Activated CD8-positive, alpha-beta memory T cell treated with anti-CD3 and anti-CD28 coated beads, Interleukin-2, amount 10 ng/mL, durations not matched to agents 7 days and 5 days (primary cell): ENCODE measurements at regions not wholly inside any gene's neighbourhood (a gene's known extent, or its start where the extent isn't known, plus 50 kb on each side); places are given as distances from the start of the nearest gene placed in this dataset.

Source experiments
- ATAC-seq: fragments of 150-1000 bp; cut with Tn5 transposase; one replicate; pipeline ENCODE4 v1.10.0; 2021; ENCODE audit warnings: moderate library complexity
- CTCF ChIA-PET: fragments of 350-600 bp; sonication (Branson Sonifier 250); formaldehyde crosslinking; loops from one replicate; lab custom pipeline; 2021; ENCODE audit warnings: antibody characterized with exemption; lab: Charles Lee
- DNase-seq: peaks from one replicate; pipeline ENCODE4 v3.0.0-alpha.2; 2020
- H3K27ac Mint-ChIP-seq: one replicate; pipeline ENCODE4 v1.8.0; 2021; ENCODE audit warnings: mild to moderate bottlenecking, mixed read lengths
- H3K27me3 Mint-ChIP-seq: one replicate; pipeline ENCODE4 v1.8.0; 2021; ENCODE audit warnings: mixed read lengths
- H3K36me3 Mint-ChIP-seq: one replicate; pipeline ENCODE4 v1.8.0; 2021; ENCODE audit warnings: mild to moderate bottlenecking, mixed read lengths
- H3K4me1 Mint-ChIP-seq: one replicate; pipeline ENCODE4 v1.8.0; 2021; ENCODE audit warnings: mixed read lengths
- H3K4me3 Mint-ChIP-seq: one replicate; pipeline ENCODE4 v1.8.0; 2021; ENCODE audit warnings: mild to moderate bottlenecking, moderate library complexity, mixed read lengths
- H3K9me3 Mint-ChIP-seq: one replicate; pipeline ENCODE4 v1.8.0; 2022; ENCODE audit warnings: low read depth, mixed read lengths

DNA sequence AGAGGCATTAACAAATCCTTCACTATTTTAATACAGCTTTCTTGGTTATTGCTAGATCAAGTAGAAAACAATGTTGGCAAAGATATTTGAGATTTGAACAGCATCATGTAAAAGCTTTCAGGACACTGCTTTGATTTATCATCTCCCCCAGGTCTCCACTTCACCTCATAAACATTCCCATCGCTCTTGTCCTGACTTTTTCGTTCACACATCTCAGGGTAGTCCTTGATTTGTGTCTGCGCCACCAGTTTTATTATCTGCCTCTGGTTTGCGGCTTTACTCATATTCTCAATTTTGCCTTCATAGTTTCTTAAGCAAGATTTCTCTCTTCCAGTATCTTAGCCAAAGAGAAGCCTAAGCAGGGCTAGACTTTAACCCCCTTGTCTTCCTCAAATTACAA is 63.5 kb upstream of the ROR1 start:
- peaks cover 15% of the 10 kb centered on the region for H3K27me3 Mint-ChIP-seq
- DNase-seq (no peak), ATAC-seq (no peak)
- H3K9me3 Mint-ChIP-seq, result no peaks in the 10 kb centered on the region
- no peak overlapping the region for H3K27ac Mint-ChIP-seq
- no peak overlapping the region for H3K4me3 Mint-ChIP-seq
- H3K36me3 Mint-ChIP-seq, result no peaks in the 10 kb centered on the region
- CTCF ChIA-PET, result interaction anchor here (0.6 kb wide), 1 partner anchor 19 kb away, joined by 3 read pairs; no protein-coding TSS in a partner anchor
- H3K4me1 Mint-ChIP-seq, result no peaks in the 10 kb centered on the region

DNA sequence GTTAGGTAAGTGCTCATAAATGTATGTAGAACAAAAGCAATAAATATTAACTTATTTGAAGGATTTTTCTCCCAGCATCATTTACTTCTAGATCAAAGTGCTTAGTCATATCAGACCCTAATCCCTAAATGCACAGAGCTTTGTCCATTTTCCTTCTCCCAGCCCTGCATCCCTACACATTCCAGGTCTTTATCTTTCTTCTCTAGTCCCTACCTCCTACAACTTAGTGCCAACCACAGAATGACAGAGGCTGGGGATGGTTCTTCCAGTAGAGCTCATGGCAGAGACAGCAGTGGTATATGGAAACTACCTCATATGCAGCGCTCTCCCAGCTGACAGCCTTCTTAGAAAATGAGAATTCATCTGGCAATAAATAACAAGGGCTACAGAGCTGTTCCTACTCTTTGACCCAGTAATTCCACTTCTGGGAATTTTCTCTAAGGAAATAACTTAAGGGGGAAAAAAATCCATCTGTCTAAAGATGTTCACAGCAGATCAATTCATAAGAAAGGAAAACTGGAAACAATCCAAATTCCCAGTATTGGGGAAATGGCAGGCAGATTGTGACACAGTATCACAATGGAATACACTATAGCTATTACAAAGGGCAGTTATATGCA is 62.9 kb upstream of the ROR1 start:
- Mint-ChIP-seq H3K36me3 (no peaks in the 10 kb centered on the region), H3K9me3 (no peaks in the 10 kb centered on the region), H3K4me1 (no peaks in the 10 kb centered on the region), H3K27ac (no peak overlapping the region), H3K4me3 (no peak overlapping the region), H3K27me3 (peaks cover 13% of the 10 kb centered on the region)
- CTCF ChIA-PET, result no interaction called here
- DNase-seq (no peak), ATAC-seq (no peak)

GRCh38 chr1:63713041-63713440 is 60.8 kb upstream of the ROR1 start:
- H3K36me3 Mint-ChIP-seq, result no peaks in the 10 kb centered on the region
- no peak overlapping the region for H3K27ac Mint-ChIP-seq
- H3K9me3 Mint-ChIP-seq, result no peaks in the 10 kb centered on the region
- H3K4me3 Mint-ChIP-seq, result no peak overlapping the region
- H3K4me1 Mint-ChIP-seq, result no peaks in the 10 kb centered on the region
- CTCF ChIA-PET, result no interaction called here
- DNase-seq (no peak), ATAC-seq (no peak)
- H3K27me3 Mint-ChIP-seq, result peaks cover 19% of the 10 kb centered on the region

DNA sequence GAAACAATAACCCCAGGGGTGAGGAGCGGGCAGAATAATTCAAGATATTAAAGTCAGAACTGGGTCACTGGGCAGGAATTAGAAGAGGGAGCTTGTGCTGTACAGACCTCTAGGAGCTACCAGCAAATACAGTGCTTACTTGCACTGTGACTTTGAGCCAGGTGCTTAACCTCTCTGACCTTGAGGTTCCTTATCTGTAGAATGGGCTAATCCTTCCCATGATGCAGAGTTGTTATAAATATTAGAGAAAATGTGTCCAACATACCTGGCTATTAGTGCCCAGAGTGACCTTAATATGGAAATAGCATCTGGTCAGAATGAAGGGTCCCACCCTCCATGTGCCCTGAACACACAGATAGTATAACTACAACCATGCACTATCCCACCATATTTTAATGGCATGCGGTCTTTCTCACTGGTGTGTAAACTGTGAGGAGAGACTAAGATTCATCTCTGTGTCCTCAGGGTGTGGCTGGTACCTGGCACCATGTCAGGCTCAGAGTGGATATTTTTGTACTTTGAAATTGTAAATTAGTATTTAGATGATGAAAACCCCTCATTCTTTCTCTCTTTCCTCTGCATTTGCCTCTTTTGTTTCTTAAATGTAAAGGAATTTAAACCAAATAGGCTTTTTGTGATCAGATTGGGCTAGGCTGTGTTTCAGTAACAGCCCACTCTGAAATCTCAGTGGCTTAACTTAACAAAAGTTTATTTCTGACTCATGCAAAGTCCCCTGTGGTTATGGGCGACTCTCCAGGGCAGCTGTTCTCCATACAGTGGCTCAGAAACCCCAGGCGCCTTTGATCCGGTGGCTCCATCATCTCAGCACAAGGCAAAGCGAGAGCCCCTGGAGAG is 60.0 kb upstream of the ROR1 start:
- H3K4me3 Mint-ChIP-seq, result no peak overlapping the region
- no peaks in the 10 kb centered on the region for H3K36me3 Mint-ChIP-seq
- no peak overlapping the region for H3K27ac Mint-ChIP-seq
- no peak for ATAC-seq
- CTCF ChIA-PET, result no interaction called here
- no peak for DNase-seq
- no peaks in the 10 kb centered on the region for H3K9me3 Mint-ChIP-seq
- no peaks in the 10 kb centered on the region for H3K4me1 Mint-ChIP-seq
- peaks cover 21% of the 10 kb centered on the region for H3K27me3 Mint-ChIP-seq

DNA sequence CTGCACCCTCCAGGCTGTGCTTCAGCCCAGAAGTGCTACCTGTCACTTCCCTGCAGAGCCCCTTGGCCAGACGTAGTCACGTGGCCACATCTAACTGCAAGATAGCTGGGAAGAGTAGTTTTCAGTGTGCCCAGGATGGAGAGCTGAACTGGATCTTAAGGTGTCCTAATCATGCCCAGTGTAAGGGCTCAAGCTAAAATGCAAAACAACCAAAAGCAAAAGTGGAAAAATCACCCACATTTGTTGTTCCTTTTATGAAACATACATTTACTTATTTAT is 59.4 kb upstream of the ROR1 start:
- H3K27me3 Mint-ChIP-seq, result peaks cover 16% of the 10 kb centered on the region
- CTCF ChIA-PET, result no interaction called here
- ATAC-seq, result no peak

DNA sequence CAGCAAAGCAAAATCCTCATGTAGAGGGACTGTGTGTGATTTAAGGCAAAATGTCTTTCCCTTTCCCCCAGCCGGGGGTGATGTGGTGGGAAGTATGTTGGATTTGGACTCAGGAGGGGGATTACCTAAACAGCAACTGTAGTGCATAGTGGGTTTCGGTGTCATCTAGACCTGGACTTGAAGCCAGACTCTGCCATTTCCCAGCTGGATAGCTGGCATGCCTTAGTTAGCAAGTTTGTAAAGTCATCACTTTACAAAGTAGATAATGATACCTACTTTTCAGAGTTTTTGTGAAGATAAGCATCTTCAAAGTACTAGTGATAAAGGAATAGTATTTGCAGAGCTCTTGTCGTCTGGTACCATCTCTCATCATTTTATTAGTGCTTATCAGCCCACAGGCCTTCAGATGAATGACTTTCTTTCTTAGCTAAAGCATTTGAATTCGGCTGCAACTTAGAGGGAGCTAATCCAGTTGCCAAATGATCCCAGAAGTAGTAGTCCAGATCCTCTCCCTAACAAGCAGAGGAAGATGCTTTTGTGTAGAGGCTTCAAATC is 56.2 kb upstream of the ROR1 start:
- Mint-ChIP-seq H3K4me1 (no peaks in the 10 kb centered on the region), H3K36me3 (no peaks in the 10 kb centered on the region), H3K27ac (no peak overlapping the region), H3K9me3 (no peaks in the 10 kb centered on the region), H3K27me3 (peaks cover 19% of the 10 kb centered on the region), H3K4me3 (no peak overlapping the region)
- DNase-seq (no peak), ATAC-seq (no peak)
- CTCF ChIA-PET, result no interaction called here

More for the DNA sequence above, 59.4 kb upstream of the ROR1 start:
- Mint-ChIP-seq H3K27ac (no peak overlapping the region), H3K4me3 (no peak overlapping the region), H3K36me3 (no peaks in the 10 kb centered on the region), H3K9me3 (no peaks in the 10 kb centered on the region), H3K4me1 (no peaks in the 10 kb centered on the region)
- no peak for DNase-seq

DNA sequence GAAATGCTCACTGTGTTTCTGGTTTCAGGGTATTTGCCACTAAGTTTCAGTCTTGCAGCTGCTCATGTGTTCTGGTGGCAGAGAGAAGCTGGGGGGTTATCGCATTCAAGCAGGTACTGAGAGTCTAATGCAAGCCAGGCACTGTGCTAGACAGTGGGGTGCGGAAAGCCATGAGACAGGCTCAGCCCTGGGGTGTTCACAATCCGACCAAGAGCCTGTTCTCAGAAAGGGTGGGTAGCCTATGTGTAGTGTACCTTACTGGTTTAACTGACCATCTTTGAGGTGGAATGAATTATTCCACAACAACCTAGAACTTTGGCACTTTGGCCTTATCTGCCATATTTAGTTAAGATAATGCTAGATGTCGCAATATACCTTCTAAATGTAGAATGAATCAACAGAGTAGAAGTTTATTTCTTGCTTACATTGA is 55.3 kb upstream of the ROR1 start:
- no peaks in the 10 kb centered on the region for H3K36me3 Mint-ChIP-seq
- DNase-seq (no peak), ATAC-seq (no peak)
- CTCF ChIA-PET, result no interaction called here
- H3K9me3 Mint-ChIP-seq, result no peaks in the 10 kb centered on the region
- peaks cover 19% of the 10 kb centered on the region for H3K27me3 Mint-ChIP-seq
- H3K4me1 Mint-ChIP-seq, result no peaks in the 10 kb centered on the region
- no peak overlapping the region for H3K4me3 Mint-ChIP-seq
- no peak overlapping the region for H3K27ac Mint-ChIP-seq

DNA sequence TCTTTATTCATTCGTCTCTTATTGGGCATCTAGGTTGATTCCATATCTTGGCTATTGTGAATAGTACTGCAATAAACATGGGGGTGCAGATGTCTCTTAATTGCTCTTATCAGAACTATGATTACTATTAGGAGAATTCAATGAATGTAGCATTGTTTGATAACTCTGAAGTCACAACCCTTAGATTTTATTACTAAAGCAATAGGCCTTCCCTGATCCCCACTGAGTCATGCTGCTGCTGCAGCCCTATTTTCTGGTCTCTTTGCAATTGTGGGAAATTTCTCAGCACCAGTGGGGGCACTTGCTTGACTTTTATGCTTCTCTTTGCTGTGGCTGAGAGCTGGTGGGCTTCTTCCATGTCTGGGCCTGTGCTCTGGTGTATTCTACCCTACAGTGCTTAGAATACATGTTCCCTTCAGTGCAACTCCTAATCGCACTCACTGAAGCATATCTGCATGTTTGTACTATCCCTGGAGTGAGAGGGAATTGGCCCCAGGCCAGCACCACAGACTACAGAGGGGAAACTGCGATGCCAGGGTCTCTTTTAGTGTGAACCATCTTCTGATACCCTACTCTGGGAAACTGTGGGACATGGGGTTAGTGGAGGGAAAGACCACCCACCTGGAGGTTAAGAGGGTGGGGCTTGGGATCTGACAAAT is 52.2 kb upstream of the ROR1 start:
- DNase-seq (no peak), ATAC-seq (no peak)
- no peaks in the 10 kb centered on the region for H3K9me3 Mint-ChIP-seq
- no peaks in the 10 kb centered on the region for H3K36me3 Mint-ChIP-seq
- no peak overlapping the region for H3K27ac Mint-ChIP-seq
- H3K4me3 Mint-ChIP-seq, result no peak overlapping the region
- no peaks in the 10 kb centered on the region for H3K4me1 Mint-ChIP-seq
- CTCF ChIA-PET, result no interaction called here
- peaks cover 16% of the 10 kb centered on the region for H3K27me3 Mint-ChIP-seq

GRCh38 chr1:63723602-63724001 is 50.2 kb upstream of the ROR1 start:
- Mint-ChIP-seq H3K4me1 (no peaks in the 10 kb centered on the region), H3K36me3 (no peaks in the 10 kb centered on the region), H3K4me3 (no peak overlapping the region), H3K27ac (no peak overlapping the region), H3K27me3 (peaks cover 3% of the 10 kb centered on the region), H3K9me3 (no peaks in the 10 kb centered on the region)
- ATAC-seq, result no peak
- CTCF ChIA-PET, result no interaction called here
- DNase-seq, result no peak
